ENCODE measurements at regions not wholly inside any gene's neighbourhood (a gene's known extent, or its start where the extent isn't known, plus 50 kb on each side); places are given as distances from the start of the nearest gene placed in this dataset.

GRCh38 chr2:2413525-2413924, 82.5 kb upstream of the MYT1L start:
- no peaks in the 10 kb centered on the region for H3K27me3 ChIP-seq
- DNase-seq: no peak
- H3K27ac ChIP-seq: no peak overlapping the region
- no peaks in the 10 kb centered on the region for H3K36me3 ChIP-seq
- intact Hi-C loops (cut with DNase I): no loop called here
- TF ChIP-seq POLR2A (IDR thresholded peaks at IDR 0.05): no peak
- TF ChIP-seq EP300 (IDR thresholded peaks at IDR 0.05): no peak
- TF ChIP-seq POLR2AphosphoS5 (IDR thresholded peaks at IDR 0.05): no peak
- no peak for TF ChIP-seq CTCF (IDR thresholded peaks at IDR 0.05)
- no peaks in the 10 kb centered on the region for H3K9me3 ChIP-seq
- no peak overlapping the region for H3K4me3 ChIP-seq
- 87 to 93% methylated on average over 2 of the region's 2 CpGs for WGBS, 2 donors
- H3K4me1 ChIP-seq: no peaks in the 10 kb centered on the region

DNA sequence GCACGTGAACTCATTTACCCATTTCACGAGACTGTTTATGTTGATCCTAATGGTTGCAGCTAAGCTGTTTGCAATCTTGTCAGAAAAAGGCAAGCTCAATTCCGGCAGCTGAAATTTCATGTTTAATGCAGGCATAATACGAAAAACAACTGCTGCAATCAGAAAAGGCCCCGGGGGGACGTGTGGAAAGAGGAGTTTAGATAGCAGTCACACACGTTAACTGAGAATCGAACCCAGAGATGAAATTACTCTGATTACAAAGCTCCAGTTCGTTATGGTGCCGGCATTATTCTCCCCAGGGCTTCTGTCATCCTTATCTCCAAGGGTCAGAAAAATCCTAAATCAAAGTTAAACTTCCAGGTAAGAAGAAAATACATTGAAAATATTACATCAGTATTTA, 79.9 kb upstream of the MYT1L start:
- no peak overlapping the region for H3K27ac ChIP-seq
- no peak overlapping the region for H3K4me3 ChIP-seq
- no peak for TF ChIP-seq POLR2AphosphoS5 (IDR thresholded peaks at IDR 0.05)
- TF ChIP-seq CTCF (IDR thresholded peaks at IDR 0.05): no peak
- TF ChIP-seq EP300 (IDR thresholded peaks at IDR 0.05): no peak
- no peak for TF ChIP-seq POLR2A (IDR thresholded peaks at IDR 0.05)
- intact Hi-C loops (cut with DNase I): no loop called here
- no peaks in the 10 kb centered on the region for H3K27me3 ChIP-seq
- H3K36me3 ChIP-seq: no peaks in the 10 kb centered on the region
- H3K9me3 ChIP-seq: peaks cover 0 to 3% (median 0%) of the 10 kb centered on the region in 4 donors
- 72 to 78% methylated on average over 10 of the region's 10 CpGs for WGBS, 2 donors
- no peak for DNase-seq
- no peaks in the 10 kb centered on the region for H3K4me1 ChIP-seq

DNA sequence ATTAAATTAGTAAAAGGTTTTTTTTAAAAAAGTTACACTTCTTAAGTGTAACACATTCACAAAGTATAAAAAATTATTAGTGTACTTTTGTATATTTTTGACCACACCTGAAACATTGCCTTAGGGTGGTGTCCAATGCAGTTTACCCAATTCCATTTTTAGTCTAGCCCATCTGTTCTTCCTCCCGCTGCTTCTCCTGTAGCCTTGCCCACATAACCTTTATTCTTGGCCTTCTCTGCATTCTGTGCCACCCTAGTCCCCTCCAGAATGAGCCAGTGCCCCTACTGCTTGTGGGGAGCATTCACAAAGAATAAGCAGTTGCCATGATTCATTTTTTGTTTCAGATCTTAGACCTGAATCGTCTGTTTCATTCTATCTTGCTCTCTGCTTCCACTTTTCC, 78.4 kb upstream of the MYT1L start:
- Histone ChIP-seq H3K4me3 (no peak overlapping the region), H3K4me1 (no peaks in the 10 kb centered on the region), H3K9me3 (peaks cover 0 to 6% (median 0%) of the 10 kb centered on the region in 4 donors), H3K27ac (no peak overlapping the region), H3K36me3 (no peaks in the 10 kb centered on the region), H3K27me3 (no peaks in the 10 kb centered on the region)
- no peak for TF ChIP-seq POLR2AphosphoS5 (IDR thresholded peaks at IDR 0.05)
- TF ChIP-seq CTCF (IDR thresholded peaks at IDR 0.05): no peak
- TF ChIP-seq EP300 (IDR thresholded peaks at IDR 0.05): no peak
- no peak for TF ChIP-seq POLR2A (IDR thresholded peaks at IDR 0.05)
- WGBS, 2 donors: 62 to 82% methylated on average over 2 of the region's 2 CpGs
- no peak for DNase-seq
- intact Hi-C loops (cut with DNase I): no loop called here

- Histone ChIP-seq H3K4me3 (no peak overlapping the region), H3K27ac (no peak overlapping the region), H3K27me3 (no peaks in the 10 kb centered on the region), H3K9me3 (peaks cover 0 to 6% (median 0%) of the 10 kb centered on the region in 4 donors), H3K4me1 (no peaks in the 10 kb centered on the region), H3K36me3 (no peaks in the 10 kb centered on the region)
- 25 to 62% methylated on average over 1 of the region's 1 CpG for WGBS, 2 donors
- TF ChIP-seq EP300 (IDR thresholded peaks at IDR 0.05) (no peak), POLR2A (IDR thresholded peaks at IDR 0.05) (no peak), CTCF (IDR thresholded peaks at IDR 0.05) (no peak), POLR2AphosphoS5 (IDR thresholded peaks at IDR 0.05) (no peak)
- no peak for DNase-seq
- intact Hi-C loops (cut with DNase I): no loop called here
These were observed 74.7 kb upstream of the MYT1L start for GRCh38 chr2:2405780-2406179.

- 90 to 91% methylated on average over 18 of the region's 18 CpGs for WGBS, 2 donors
- TF ChIP-seq CTCF (IDR thresholded peaks at IDR 0.05) (no peak), EP300 (IDR thresholded peaks at IDR 0.05) (no peak), POLR2A (IDR thresholded peaks at IDR 0.05) (no peak), POLR2AphosphoS5 (IDR thresholded peaks at IDR 0.05) (no peak)
- intact Hi-C loops (cut with DNase I): no loop called here
- H3K4me3 ChIP-seq: no peak overlapping the region
- H3K4me1 ChIP-seq: no peaks in the 10 kb centered on the region
- no peak overlapping the region for H3K27ac ChIP-seq
- DNase-seq: no peak
- no peaks in the 10 kb centered on the region for H3K27me3 ChIP-seq
- H3K9me3 ChIP-seq: no peaks in the 10 kb centered on the region
- no peaks in the 10 kb centered on the region for H3K36me3 ChIP-seq
These were observed 69.4 kb upstream of the MYT1L start for GRCh38 chr2:2400286-2401038.

Measured in sigmoid colon (tissue), 6 donors.